PC-9 (cell line): ENCODE measurements at regions not wholly inside any gene's neighbourhood (a gene's known extent, or its start where the extent isn't known, plus 50 kb on each side); places are given as distances from the start of the nearest gene placed in this dataset.
A peak's percentile ranks its signal among the peaks of the same experiment; 100 is the strongest.

Experiments used
- BruUV-seq: library from RNA; stranded (reverse); fragments of 400-500 nt; replicated peaks from 2 replicates; lab custom pipeline; 2021; lab: Mats Ljungman, UMichigan
- CTCF ChIA-PET: fragments of 300-600 bp; sonication (Branson Sonifier 250); formaldehyde crosslinking; loops from one replicate; lab custom pipeline; 2022; ENCODE audit warnings: antibody characterized with exemption; lab: Charles Lee
- POLR2A ChIA-PET: fragments of 300-600 bp; sonication (Branson Sonifier 250); formaldehyde crosslinking; loops from one replicate; lab custom pipeline; 2022; ENCODE audit warnings: antibody characterized with exemption; ENCODE audit not compliant: unreplicated experiment; lab: Charles Lee
- DNase-seq, 2 experiments: peaks; one replicate each; pipeline versions ENCODE4 v3.0.0 to v3.0.0-alpha.2; 2015 to 2022; ENCODE audit warnings: mixed read lengths in 1 of 2
- H2AFZ ChIP-seq: fragments of 200-600 bp; sonication (generic); 2 replicates; pipeline ENCODE4 v1.8.1; 2017; ENCODE audit warnings: antibody characterized with exemption
- H3F3A ChIP-seq: fragments of 200-600 bp; sonication (generic); 2 replicates; pipeline ENCODE4 v1.8.1; 2017; ENCODE audit warnings: antibody characterized with exemption, mild to moderate bottlenecking, low read depth; ENCODE audit not compliant: insufficient read depth
- H3K27ac ChIP-seq: fragments of 200-600 bp; sonication (generic); 2 replicates; pipeline ENCODE4 v1.6.1; 2016; ENCODE audit warnings: mixed run types
- H3K27me3 ChIP-seq: fragments of 200-600 bp; sonication (generic); 2 replicates; pipeline ENCODE4 v1.6.1; 2016; ENCODE audit warnings: low read depth, mixed run types; ENCODE audit not compliant: insufficient read depth
- H3K36me3 ChIP-seq: fragments of 200-600 bp; sonication (generic); 2 replicates; pipeline ENCODE4 v1.6.1; 2016; ENCODE audit warnings: low read depth, mixed run types
- H3K4me1 ChIP-seq: fragments of 200-600 bp; sonication (generic); replicated peaks from 2 replicates; pipeline ENCODE4 v1.6.1; 2016; ENCODE audit warnings: mixed run types; ENCODE audit not compliant: insufficient read depth
- H3K4me2 ChIP-seq: fragments of 200-600 bp; sonication (generic); 2 replicates; pipeline ENCODE4 v1.6.1; 2017; ENCODE audit warnings: mixed run types
- H3K4me3 ChIP-seq: fragments of 200-600 bp; sonication (generic); 2 replicates; pipeline ENCODE4 v1.6.1; 2016; ENCODE audit warnings: mixed run types
- H3K79me2 ChIP-seq: fragments of 200-600 bp; sonication (generic); 2 replicates; pipeline ENCODE4 v1.6.1; 2017; ENCODE audit warnings: low read depth, mixed run types
- H3K9me2 ChIP-seq: fragments of 200-600 bp; sonication (generic); 2 replicates; pipeline ENCODE4 v1.8.1; 2017; ENCODE audit warnings: mild to moderate bottlenecking; ENCODE audit not compliant: insufficient read depth
- H3K9me3 ChIP-seq: fragments of 200-600 bp; sonication (generic); 2 replicates; pipeline ENCODE4 v1.8.1; 2016; ENCODE audit warnings: low read depth; ENCODE audit not compliant: insufficient read depth
- H4K20me1 ChIP-seq: fragments of 200-600 bp; sonication (generic); 2 replicates; pipeline ENCODE4 v1.8.1; 2017; ENCODE audit not compliant: insufficient read depth
- EZH2 ChIP-seq: fragments of 200-600 bp; sonication (generic); IDR thresholded peaks from 2 replicates; pipeline ENCODE4 v1.8.0; 2017; ENCODE audit warnings: antibody characterized with exemption, low read depth
- intact Hi-C: fragments of 100-400 bp; cut with micrococcal nuclease; formaldehyde crosslinking; loops from one replicate; pipeline ENCODE4 v1.10.0; 2022; ENCODE audit not compliant: unreplicated experiment
- TF ChIP-seq, protein P1 (sequence below): fragments of 200-600 bp; sonication (generic); conservative IDR thresholded peaks from 2 replicates; pipeline ENCODE4 v1.6.1; 2017; ENCODE audit warnings: mixed run types, antibody characterized with exemption, mild to moderate bottlenecking, moderate library complexity

- Histone ChIP-seq H3K9me3 (no peaks in the 10 kb centered on the region), H3K27ac (no peak overlapping the region), H3K9me2 (no peaks in the 10 kb centered on the region; the same call in 1 of the 2 replicates), H3K27me3 (no peaks in the 10 kb centered on the region), H4K20me1 (no peaks in the 10 kb centered on the region), H3K4me1 (no peaks in the 10 kb centered on the region), H3K36me3 (no peaks in the 10 kb centered on the region), H3K79me2 (no peaks in the 10 kb centered on the region), H3K4me2 (no peak overlapping the region), H2AFZ (no peak overlapping the region), H3K4me3 (no peak overlapping the region), H3F3A (no peaks in the 10 kb centered on the region)
- BruUV-seq: no TSS peak
- intact Hi-C loops: no loop called here
- ChIA-PET POLR2A (no interaction called here), CTCF (no interaction called here)
- DNase-seq: no peak
- no peak for TF ChIP-seq EZH2
- TF ChIP-seq, protein P1, sequence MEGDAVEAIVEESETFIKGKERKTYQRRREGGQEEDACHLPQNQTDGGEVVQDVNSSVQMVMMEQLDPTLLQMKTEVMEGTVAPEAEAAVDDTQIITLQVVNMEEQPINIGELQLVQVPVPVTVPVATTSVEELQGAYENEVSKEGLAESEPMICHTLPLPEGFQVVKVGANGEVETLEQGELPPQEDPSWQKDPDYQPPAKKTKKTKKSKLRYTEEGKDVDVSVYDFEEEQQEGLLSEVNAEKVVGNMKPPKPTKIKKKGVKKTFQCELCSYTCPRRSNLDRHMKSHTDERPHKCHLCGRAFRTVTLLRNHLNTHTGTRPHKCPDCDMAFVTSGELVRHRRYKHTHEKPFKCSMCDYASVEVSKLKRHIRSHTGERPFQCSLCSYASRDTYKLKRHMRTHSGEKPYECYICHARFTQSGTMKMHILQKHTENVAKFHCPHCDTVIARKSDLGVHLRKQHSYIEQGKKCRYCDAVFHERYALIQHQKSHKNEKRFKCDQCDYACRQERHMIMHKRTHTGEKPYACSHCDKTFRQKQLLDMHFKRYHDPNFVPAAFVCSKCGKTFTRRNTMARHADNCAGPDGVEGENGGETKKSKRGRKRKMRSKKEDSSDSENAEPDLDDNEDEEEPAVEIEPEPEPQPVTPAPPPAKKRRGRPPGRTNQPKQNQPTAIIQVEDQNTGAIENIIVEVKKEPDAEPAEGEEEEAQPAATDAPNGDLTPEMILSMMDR: no peak
Observed at GRCh38 chr5:99706160-99706559, 777.4 kb upstream of the CHD1 start.

GRCh38 chr5:99702565-99702964, 773.8 kb upstream of the CHD1 start:
- Histone ChIP-seq H3K79me2 (no peaks in the 10 kb centered on the region), H3K4me2 (no peak overlapping the region), H2AFZ (no peak overlapping the region), H3K27ac (no peak overlapping the region), H3K36me3 (no peaks in the 10 kb centered on the region), H3K9me2 (no peaks in the 10 kb centered on the region; the same call in 1 of the 2 replicates), H4K20me1 (no peaks in the 10 kb centered on the region), H3K4me1 (no peaks in the 10 kb centered on the region), H3K4me3 (no peak overlapping the region), H3K9me3 (no peaks in the 10 kb centered on the region), H3F3A (no peaks in the 10 kb centered on the region), H3K27me3 (no peaks in the 10 kb centered on the region)
- ChIA-PET CTCF (no interaction called here), POLR2A (no interaction called here)
- peak in 1 of 2 experiments; percentile 55 for DNase-seq
- BruUV-seq: no TSS peak
- intact Hi-C loops: no loop called here
- TF ChIP-seq, protein P1: no peak
- no peak for TF ChIP-seq EZH2

DNA sequence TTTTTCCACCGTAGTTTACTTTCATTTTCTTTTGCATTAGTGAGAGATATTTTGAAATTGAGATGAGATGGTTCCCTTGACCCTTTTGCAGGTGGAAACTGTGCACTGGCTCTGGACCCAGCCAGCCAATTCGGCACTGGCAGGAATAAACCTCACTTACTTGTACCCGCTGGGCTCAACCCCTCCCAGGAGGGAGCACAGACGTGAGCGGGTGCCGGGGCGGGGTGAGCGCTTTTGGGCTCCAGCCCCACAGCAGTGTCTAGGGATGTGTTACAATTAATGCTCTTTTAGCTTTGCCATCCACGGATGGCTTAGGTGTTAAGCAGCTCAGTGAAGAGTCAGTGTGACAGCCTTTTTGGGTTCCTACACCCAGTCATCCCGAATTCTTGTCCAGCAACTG, 766.1 kb upstream of the CHD1 start:
- H3F3A ChIP-seq: no peaks in the 10 kb centered on the region

More for the DNA sequence above, 766.1 kb upstream of the CHD1 start:
- intact Hi-C loops: no loop called here
- ChIA-PET CTCF (no interaction called here), POLR2A (no interaction called here)
- Histone ChIP-seq H3K4me3 (no peak overlapping the region), H4K20me1 (no peaks in the 10 kb centered on the region), H3K79me2 (no peaks in the 10 kb centered on the region), H3K9me3 (no peaks in the 10 kb centered on the region), H3K4me2 (no peak overlapping the region), H2AFZ (no peak overlapping the region), H3K36me3 (no peaks in the 10 kb centered on the region), H3K27ac (no peak overlapping the region), H3K4me1 (no peaks in the 10 kb centered on the region), H3K27me3 (no peaks in the 10 kb centered on the region), H3K9me2 (no peaks in the 10 kb centered on the region)
- DNase-seq: no peak
- BruUV-seq: no TSS peak
- TF ChIP-seq, protein P1: no peak
- TF ChIP-seq EZH2: no peak
